ENCODE measurements at regions not wholly inside any gene's neighbourhood (a gene's known extent, or its start where the extent isn't known, plus 50 kb on each side); places are given as distances from the start of the nearest gene placed in this dataset.

DNA sequence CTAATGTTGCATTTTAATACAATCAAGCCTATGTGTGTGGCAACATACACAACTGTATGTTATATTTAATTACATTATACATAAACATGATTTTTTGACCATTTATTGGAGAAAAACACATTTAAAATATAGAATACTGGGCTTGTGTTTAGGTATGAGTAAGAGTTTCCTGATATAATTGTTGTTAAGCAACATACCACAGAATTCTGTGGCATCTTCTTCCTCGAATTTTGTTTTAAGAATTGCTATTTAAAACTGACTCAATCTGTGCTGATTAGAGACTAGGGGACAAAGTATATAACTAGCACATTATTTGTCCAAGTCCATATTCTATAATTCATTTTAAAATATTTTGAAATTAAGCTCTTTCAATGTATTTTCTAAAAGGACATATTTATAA, 376.8 kb upstream of the THBS1 start:
- no peak for DNase-seq (ENCODE audit: low read depth, low spot score)

- no peak for DNase-seq (ENCODE audit: low read depth, low spot score)
Observed at GRCh38 chr15:39205081-39205480, 375.8 kb upstream of the THBS1 start.

DNA sequence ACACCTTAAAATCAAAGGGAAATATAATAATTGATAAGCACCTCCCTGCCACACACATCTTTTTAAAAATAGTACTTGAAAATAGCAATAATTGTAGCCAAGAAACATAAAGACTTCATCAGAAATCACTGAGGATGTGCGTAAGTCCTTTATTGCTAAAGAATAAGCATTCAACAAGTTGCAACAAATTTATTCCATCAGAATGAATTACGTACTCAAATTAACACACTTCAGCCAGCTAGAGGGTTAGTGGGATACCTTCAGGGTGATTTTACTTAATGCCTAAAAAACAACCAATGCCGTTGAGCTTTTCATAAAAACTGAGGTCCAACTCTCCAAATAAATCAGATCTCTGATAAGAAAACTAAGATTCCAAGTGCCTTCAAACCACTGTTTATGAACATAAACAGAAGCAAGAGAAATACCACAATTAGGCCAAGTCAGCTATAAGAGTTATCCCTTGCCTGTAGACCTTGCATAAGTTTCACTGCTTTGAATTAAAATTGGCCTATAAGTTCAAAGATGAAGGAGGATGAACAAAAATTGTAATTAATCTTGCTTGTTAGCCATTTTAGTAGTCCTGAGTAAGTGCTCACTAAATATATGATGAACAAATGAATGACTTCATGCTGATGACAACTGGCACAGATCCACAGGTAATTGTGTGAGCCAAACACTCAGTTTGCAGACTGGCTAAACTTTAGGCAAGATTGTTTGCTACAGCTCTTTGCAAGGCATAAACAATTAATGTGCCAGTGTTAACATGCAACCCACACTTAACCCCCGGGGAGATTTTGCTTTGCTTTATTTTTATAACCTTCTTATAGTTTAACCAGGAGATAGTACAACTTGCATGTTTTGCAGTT, 375.1 kb upstream of the THBS1 start:
- DNase-seq (ENCODE audit: low read depth, low spot score) = no peak

GRCh38 chr15:39207532-39208115, 373.3 kb upstream of the THBS1 start:
- DNase-seq (ENCODE audit: low read depth, low spot score) = no peak

GRCh38 chr15:39208187-39208586, 372.7 kb upstream of the THBS1 start:
- no peak for DNase-seq (ENCODE audit: low read depth, low spot score)

DNA sequence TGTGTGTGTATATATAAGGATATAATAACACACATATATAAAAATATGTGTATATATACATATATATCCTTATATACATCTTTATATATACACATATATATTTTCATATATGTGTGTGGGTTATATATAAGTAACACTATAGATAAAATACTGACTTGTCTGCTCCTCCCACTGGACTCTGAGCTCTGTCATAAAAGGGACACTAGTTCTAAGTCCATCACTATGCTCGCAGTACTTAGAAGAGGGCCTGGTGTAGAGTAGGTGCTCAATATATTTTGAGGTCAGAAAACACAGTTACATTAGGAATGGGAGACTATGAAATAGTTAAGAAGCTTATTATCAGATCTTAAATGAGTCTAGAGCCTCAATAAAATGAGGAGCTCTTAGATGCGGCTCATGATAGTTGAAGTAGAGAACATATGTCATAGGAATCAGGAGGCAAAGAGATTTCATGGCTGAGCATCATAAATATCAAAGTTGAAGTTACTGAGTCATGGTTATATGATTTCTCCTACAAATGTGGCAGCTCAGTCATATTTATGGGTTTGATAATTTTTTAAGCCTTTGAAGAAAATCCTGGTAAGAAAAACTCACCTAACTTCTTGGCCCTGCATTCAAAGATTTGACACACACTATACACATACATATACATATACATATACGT, 371.2 kb upstream of the THBS1 start:
- DNase-seq (ENCODE audit: low read depth, low spot score) = no peak

GRCh38 chr15:39211108-39211979, 369.5 kb upstream of the THBS1 start:
- DNase-seq (ENCODE audit: low read depth, low spot score) = no peak

DNA sequence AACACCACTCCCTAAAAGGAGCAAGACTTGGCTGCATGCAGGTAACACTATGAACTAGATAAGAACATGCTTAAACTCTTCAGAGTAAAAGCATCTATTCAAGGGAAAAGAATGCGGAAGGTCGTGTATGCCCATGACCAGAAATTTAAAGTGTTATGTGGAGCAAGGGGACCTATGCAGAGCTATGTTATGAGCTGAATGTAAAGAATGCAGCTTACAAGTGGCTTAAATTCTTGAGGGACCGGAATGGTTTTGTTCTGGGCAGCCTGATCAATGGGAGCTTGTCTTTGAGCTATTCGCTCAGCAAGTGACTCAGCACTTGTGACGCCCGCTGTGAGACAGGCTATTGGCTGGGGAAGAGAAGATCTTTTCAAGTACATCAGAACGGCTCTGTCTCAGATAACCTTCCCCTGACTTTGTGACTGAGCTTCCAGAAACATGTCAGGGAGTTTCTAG, 367.5 kb upstream of the THBS1 start:
- no peak for DNase-seq (ENCODE audit: low read depth, low spot score)

GRCh38 chr15:39215015-39215414, 365.9 kb upstream of the THBS1 start:
- no peak for DNase-seq (ENCODE audit: low read depth, low spot score)

- no peak for DNase-seq (ENCODE audit: low read depth, low spot score)
Observed at GRCh38 chr15:39216816-39217215, 364.1 kb upstream of the THBS1 start.

DNA sequence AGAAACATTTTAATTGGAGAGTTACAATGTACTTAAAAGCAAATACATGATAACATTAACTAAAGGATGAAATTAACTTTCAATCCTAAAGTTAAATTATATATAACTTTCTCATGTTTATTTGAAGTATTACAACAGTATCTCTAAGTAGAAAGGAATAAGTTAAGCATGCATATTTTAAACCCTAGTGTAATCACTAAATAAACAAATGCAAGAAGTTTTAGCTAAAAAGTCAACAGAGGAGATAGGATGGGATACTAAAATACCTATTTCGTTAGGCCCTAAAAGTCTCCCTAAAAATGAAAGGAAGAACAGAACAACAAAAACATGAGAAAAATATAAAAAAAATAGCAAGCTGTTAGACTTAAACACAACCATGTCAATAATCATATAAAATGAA, 361.3 kb upstream of the THBS1 start:
- DNase-seq (ENCODE audit: low read depth, low spot score) = no peak

DNA sequence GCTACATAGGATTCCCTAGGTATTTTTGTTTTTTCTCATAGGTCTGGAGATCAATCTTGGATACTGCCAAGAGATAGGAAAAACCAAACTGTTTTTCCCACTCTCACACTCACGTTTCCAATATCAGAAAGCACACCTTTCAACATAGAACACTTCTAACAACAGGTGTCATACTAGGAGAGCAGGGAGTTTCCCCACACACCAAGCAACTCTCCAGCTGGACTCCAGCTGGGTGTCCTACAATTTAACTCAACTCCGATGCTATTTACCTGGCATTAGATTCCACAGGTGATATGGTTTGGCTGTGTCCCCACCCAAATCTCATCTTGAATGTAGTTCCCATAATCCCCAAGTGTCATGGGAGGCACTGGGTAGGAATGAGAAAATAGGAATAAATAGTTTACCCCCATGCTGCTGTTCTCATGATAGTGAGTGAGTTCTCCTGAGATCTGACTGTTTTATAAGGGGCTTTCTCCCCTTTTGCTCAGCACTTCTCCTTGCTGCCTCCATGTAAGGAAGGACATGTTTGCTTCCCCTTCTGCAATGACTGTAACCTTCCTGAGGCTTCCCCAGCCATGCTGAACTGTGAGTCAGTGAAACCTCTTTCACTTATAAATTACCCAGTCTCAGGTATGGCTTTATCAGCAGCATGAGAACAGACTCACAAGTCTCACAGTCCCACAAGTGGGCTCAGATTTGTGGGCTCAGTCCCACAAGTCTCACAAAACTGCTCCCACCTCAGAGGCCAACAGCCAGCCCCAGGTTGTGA, 354.5 kb upstream of the THBS1 start:
- no peak for DNase-seq (ENCODE audit: low read depth, low spot score)

- DNase-seq (ENCODE audit: low read depth, low spot score) = no peak
Observed at GRCh38 chr15:39227001-39227400, 353.9 kb upstream of the THBS1 start.

DNA sequence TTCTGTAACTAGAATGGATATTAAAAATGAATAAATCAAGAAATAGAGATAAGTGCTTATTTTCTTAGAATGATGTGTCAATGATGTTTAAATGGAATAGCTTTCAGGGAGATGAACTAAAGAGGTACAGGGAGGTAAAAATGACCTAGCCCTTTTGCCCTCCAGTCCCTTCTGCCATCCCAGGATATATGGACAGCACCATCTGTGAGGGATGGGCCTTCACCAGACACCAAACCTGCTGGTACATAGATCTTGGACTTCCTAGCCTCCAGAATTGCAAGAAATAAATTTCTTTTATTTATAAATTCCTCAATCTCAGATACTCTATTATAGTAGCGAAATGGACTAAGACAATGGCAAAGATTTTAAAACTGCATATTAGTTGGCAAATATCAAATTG, 352.0 kb upstream of the THBS1 start:
- DNase-seq (ENCODE audit: low read depth, low spot score) = no peak

DNA sequence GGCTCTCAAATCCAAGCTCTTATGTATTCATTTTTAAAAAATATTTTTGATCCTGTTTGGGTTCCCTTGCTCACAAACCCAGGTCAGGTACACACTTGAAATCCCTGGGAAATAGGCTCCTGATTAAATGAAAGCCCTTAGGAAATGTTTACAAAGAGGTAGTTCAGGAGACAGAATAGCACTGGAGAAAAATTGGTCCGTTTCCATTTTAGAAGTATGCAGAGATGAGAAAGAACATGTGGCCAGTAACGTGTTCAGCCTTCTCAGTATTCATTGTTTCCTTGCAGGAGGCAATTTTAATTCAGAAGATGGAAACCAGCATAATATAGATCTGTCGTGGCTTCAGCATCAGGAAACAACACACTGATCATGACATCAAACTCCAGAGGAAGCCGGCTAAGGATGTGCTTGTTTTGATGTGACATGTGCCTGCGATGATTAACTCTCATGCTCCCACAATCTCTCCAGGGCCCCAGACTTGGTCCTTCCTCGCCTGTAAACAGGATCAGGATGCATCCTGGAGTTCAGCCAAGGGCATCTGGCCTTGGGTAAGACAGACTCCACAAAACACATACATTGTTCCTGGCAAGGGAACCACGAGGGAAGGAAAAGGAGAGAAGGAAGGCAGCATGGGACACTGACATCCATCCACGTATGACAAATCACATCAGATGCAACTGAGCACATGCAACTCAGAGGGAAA, 350.5 kb upstream of the THBS1 start:
- DNase-seq (ENCODE audit: low read depth, low spot score) = no peak

GRCh38 chr15:39230908-39231285, 350.0 kb upstream of the THBS1 start:
- no peak for DNase-seq (ENCODE audit: low read depth, low spot score)

GRCh38 chr15:39232512-39232911, 348.4 kb upstream of the THBS1 start:
- DNase-seq (ENCODE audit: low read depth, low spot score) = no peak

- DNase-seq (ENCODE audit: low read depth, low spot score) = no peak
Observed at GRCh38 chr15:39235084-39235795, 345.6 kb upstream of the THBS1 start.

DNA sequence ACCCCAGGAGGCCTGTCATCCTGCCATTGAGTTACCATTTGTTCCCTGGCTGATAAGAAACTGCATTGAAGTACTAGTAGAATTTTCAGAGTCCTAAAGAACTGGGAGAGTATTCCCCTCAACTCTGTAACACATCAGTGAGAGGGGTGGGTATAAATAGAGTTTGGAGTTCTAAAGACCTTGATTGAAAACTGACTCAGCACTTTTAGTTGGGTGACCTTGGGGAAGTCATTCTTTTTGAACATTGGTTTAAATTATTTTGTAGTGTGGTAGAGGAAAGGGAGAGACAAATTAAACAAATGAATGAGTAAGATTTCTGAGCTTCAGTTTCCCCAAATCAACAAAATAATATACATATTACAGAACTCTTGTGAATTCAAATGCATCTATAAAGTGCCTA, 344.5 kb upstream of the THBS1 start:
- DNase-seq (ENCODE audit: low read depth, low spot score) = no peak

DNA sequence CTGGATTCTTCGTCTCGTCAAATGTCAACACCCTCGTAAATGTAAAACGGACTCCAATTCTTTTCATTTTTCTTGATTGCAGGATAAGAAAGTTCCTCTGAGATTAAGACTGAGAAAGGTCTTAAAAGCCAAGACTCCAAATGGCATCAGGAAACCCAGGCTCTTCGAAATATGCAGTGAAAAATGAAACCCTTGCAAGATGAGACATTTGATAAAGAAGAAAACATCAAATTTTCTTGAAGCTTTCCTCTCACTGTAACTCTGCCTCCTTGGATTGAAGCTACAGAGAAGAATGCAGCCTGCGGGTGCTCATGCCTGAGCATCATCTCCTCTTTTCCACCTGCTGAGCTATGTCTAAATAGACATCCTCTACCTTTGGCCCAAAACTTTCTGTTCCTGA, 342.4 kb upstream of the THBS1 start:
- no peak for DNase-seq (ENCODE audit: low read depth, low spot score)

Data from activated naive CD8-positive, alpha-beta T cell treated with anti-CD3 and anti-CD28 coated beads, Interleukin-2, amount 50 U/mL, for 16 hours (primary cell).